GM12872 (cell line): ENCODE measurements at regions not wholly inside any gene's neighbourhood (a gene's known extent, or its start where the extent isn't known, plus 50 kb on each side); places are given as distances from the start of the nearest gene placed in this dataset.

Experiments used
- CTCF ChIP-seq: IDR thresholded peaks from 3 replicates; pipeline ENCODE4 v1.5.1; 2011; ENCODE audit warnings: low read depth, mild to moderate bottlenecking, low read length, moderate library complexity; ENCODE audit not compliant: insufficient read depth

GRCh38 chr18:4641771-4642368 is 186.8 kb upstream of the DLGAP1 start:
- no peak for TF ChIP-seq CTCF

GRCh38 chr18:4640349-4641012 is 185.4 kb upstream of the DLGAP1 start:
- no peak for TF ChIP-seq CTCF

- TF ChIP-seq CTCF = no peak
Measured at GRCh38 chr18:4639628-4640310, 184.7 kb upstream of the DLGAP1 start.

GRCh38 chr18:4638680-4639079 is 183.6 kb upstream of the DLGAP1 start:
- no peak for TF ChIP-seq CTCF

- no peak for TF ChIP-seq CTCF
Measured at GRCh38 chr18:4637876-4638275, 182.8 kb upstream of the DLGAP1 start.

- TF ChIP-seq CTCF = no peak
Measured at GRCh38 chr18:4636967-4637366, 181.9 kb upstream of the DLGAP1 start.

GRCh38 chr18:4631239-4631638 is 176.1 kb upstream of the DLGAP1 start:
- no peak for TF ChIP-seq CTCF
